GM13976 (cell line): ENCODE measurements at regions not wholly inside any gene's neighbourhood (a gene's known extent, or its start where the extent isn't known, plus 50 kb on each side); places are given as distances from the start of the nearest gene placed in this dataset.

ENCODE experiments used
- DNase-seq: peaks from one replicate; pipeline ENCODE4 v3.0.0; 2012; ENCODE audit warnings: low spot score
- in situ Hi-C: fragments of 300-500 bp; cut with MboI; formaldehyde crosslinking; loops from one replicate; pipeline ENCODE4 v1.12.0; 2022; ENCODE audit warnings: low sequenced_read_pairs, mixed read lengths, inconsistent platforms; ENCODE audit not compliant: unreplicated experiment
- TF ChIP-seq, protein P1 (sequence below): IDR thresholded peaks from 2 replicates; pipeline ENCODE4 v1.5.1; 2012; ENCODE audit warnings: borderline replicate concordance, mild to moderate bottlenecking; ENCODE audit not compliant: insufficient read depth; ENCODE audit errors: extremely low read depth, missing control alignments, control extremely low read depth

DNA sequence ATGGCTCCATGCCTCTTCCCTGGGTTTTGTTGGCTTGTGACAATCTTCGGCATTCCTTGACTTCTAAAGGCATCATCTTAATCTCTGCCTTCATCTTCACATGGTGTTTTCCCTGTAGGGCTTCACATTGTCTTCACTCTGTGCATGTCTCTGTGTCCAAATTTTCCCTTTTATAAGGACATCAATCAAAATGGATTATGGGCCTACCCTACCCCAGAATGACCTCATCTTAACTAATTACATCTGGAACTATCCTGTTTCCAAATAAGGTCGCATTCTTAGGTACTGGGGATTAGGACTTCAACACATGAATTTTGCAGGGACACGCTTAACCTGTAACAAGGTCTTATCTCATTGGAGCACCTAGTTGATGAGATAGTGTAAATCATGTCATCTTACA lies 290.3 kb upstream of the KLF12 start:
- TF ChIP-seq, protein P1, sequence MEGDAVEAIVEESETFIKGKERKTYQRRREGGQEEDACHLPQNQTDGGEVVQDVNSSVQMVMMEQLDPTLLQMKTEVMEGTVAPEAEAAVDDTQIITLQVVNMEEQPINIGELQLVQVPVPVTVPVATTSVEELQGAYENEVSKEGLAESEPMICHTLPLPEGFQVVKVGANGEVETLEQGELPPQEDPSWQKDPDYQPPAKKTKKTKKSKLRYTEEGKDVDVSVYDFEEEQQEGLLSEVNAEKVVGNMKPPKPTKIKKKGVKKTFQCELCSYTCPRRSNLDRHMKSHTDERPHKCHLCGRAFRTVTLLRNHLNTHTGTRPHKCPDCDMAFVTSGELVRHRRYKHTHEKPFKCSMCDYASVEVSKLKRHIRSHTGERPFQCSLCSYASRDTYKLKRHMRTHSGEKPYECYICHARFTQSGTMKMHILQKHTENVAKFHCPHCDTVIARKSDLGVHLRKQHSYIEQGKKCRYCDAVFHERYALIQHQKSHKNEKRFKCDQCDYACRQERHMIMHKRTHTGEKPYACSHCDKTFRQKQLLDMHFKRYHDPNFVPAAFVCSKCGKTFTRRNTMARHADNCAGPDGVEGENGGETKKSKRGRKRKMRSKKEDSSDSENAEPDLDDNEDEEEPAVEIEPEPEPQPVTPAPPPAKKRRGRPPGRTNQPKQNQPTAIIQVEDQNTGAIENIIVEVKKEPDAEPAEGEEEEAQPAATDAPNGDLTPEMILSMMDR, result no peak
- no peak for DNase-seq
- in situ Hi-C loops, result no loop called here

DNA sequence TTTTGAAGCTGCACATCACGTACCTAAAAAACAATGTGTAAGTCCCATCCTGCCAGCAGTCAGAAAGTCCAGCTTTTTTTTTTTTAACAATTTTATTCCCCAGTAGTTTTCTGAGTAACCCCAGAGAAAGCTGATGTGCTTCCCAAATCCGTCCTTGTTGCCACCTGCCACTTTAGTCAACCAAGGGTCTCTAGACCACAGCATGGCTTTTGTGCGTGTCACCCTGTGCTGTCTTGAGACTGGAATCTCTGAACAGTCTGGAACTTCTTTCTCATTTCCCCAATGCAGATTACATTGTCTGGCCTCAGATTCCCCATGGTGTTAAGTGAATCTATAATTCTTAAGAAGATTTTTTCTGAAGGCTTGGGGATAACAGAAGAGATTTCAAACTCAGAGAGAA lies 289.2 kb upstream of the KLF12 start:
- in situ Hi-C loops, result no loop called here
- DNase-seq, result no peak
- TF ChIP-seq, protein P1, result no peak

DNA sequence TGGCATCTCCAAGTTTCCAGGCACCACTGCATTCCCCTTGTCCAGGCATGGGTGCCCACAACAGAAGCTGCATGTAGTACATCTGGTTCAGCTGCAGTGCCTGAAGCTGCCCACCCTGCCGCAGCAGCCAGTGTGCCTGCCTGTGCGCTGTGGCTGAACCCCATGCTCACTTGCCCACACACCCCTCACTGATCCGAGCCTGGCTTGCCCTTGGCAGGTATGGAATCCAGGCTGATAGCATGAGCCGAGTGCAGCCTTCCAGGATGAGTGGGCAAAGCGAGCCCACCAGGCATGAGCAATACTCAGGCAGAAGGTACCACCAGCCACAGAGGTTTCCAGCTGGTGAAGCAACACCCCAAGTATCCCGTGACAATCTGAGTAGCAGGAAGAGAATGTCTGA lies 280.3 kb upstream of the KLF12 start:
- TF ChIP-seq, protein P1, result no peak
- DNase-seq, result no peak
- in situ Hi-C loops, result no loop called here

DNA sequence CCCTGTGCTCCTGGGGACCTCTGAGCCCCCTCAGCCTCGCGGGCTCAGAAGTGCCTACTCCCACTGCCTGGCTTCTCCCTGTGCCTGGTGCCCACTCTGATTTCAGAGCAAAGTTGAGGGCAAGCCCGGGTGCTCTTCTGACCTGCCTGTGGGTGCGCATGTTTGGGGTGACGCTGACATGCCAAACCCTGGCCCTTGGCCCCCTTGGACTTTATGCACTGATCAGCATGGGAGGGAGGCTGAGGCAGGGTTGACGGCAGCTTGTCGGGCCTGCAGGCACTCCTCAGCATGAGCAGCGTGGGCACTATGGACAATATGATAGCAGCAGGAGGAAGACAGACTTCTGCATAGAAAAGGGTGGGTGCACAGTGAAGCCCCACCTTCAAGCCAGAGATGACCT lies 279.3 kb upstream of the KLF12 start:
- TF ChIP-seq, protein P1, result no peak
- in situ Hi-C loops, result no loop called here
- DNase-seq, result no peak

DNA sequence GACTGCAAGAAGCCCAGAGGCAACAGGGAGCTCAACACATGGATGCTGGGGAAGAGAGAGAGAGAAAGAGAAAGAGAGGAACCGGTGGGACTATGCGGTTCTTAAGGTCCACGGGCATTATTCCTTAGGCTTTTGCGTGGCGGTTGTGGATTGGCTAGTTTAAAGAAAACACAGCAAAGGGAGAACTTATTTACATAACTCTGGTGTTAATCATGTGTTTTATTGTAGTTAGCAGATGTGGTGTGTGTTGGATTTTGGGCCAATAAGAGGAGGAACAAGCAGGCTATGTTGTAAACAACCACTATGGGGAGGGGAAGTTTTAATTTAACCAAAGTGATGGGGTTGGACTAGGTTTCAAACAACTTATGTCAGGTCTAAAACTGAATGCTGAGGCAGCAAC lies 275.3 kb upstream of the KLF12 start:
- TF ChIP-seq, protein P1, result no peak
- no peak for DNase-seq
- in situ Hi-C loops, result no loop called here

DNA sequence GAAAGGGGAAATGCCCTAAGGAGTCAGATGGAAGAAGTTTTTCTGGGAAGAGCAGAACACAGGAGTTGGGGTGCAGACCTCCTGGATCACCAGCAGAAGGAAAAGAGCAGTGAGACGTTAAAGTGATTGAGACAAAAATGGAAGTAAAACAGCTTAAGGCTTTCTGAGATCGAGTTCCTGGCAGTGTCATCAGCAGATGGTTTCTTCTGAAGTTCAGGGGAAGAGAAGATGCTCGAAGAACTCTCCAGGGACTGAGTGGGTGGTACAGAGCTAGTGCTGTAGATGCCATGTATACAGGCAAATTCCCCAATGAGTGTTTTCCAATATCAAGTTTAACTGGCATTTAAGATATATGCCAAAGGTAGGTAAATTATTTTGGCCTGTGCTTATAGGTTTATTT lies 272.2 kb upstream of the KLF12 start:
- TF ChIP-seq, protein P1, result no peak
- in situ Hi-C loops, result no loop called here
- no peak for DNase-seq

DNA sequence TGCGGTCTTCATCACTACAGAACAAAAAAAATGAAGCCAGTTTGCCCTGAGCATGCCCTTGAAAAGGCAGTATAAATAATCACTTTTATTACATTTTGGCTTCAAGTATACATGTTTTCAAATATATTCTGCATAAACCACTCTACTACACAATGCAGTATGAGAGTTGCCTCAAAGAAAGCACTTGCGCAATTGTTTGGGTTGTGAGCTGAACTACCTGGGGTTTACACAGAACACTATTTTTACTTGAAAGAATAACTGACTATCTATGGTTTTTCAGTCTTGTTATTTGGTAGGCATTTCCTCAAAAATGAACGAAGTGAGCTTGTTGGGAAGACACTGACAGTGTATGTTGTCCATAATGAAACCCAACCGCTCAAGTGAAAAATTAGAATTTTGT lies 264.4 kb upstream of the KLF12 start:
- no peak for DNase-seq
- TF ChIP-seq, protein P1, result no peak
- in situ Hi-C loops, result no loop called here
